ENCODE measurements at regions not wholly inside any gene's neighbourhood (a gene's known extent, or its start where the extent isn't known, plus 50 kb on each side); places are given as distances from the start of the nearest gene placed in this dataset.

DNA sequence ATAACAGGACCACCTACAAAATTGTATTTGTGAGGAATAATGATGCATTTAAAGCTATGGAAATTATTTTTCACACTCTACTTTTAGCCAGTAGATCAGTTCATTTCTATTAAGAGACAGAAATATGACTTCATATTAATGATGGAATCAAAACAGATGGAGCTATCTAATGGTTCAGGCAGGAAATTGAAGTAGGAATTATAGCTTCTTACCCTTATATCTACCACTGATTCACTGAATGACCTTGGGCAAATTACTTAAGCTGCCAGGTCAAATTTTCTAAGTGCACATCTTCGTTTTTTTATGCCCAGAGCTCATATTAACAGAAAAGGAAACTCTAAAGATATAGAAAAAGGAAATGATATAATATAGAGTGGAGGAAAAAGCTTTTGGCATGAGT is 323.1 kb downstream of the PCDH10 start:
- no peak for DNase-seq (ENCODE audit: low spot score)

DNA sequence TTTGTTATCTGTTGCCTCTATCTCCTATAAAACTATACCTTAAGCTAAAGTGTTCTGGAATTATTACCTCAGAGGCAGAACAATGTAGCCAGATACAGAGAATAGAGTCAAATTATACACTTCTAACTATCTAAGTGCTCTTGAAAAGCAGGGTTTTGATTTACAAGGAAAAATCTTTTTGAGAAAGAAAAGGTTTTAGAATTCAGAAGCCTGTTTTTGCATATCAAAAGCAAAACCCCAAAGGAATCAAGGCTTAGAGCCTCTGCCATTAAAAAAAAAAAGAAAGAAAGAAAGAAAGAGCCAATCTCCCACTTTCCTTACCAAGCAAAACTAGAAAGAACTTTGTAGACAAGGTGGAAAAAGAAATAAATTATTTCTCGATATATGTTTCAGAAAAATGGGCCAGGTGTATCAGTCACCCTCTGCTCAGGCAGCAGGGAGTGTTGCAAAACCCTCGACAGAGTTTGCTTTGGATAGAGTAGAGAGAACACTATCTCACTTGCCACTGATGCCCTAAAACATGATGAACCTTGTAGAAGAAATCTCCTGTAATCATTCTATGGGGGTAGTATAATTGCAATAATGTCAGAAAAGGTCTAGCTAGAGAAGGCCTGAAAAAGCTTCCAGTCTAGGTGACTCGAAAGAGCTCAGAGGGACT is 318.3 kb downstream of the PCDH10 start:
- no peak for DNase-seq (ENCODE audit: low spot score)

DNA sequence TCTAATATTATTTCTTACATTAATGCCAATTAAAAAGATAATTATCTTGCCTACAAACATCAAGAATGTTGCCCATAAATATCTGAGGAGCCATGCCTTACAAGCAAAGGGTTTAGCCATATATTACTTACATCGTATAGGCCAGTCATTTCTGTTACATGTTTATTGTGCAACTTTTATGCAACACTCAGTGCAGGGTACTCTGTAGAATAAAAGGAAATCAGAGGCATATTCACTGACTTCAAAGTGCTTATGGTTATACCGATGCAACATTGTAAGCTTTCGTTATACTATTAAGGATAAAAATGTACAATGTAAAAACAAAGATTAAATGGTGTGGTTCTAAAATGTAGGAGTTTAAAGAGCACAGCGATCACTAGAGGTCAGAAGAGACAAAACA is 315.9 kb downstream of the PCDH10 start:
- no peak for DNase-seq (ENCODE audit: low spot score)

DNA sequence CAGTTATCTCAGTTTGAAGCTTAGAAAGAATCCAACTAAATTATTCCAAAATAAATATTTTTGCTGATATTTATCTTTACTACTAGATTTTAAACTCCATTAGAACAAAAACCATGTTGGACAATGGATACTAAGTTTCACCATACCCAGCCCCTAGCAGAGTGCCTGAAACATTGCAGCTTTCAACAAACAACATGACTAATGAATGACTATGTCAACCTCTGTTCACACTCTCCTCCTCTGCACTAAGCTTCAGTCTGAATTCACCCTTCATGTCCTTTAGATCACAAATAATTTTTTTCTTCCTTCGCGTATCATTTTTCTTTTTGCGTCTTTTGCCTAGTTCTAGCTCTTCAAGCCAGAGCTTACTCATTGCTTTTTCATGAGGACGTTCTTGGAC is 315.2 kb downstream of the PCDH10 start:
- DNase-seq (ENCODE audit: low spot score): no peak

DNA sequence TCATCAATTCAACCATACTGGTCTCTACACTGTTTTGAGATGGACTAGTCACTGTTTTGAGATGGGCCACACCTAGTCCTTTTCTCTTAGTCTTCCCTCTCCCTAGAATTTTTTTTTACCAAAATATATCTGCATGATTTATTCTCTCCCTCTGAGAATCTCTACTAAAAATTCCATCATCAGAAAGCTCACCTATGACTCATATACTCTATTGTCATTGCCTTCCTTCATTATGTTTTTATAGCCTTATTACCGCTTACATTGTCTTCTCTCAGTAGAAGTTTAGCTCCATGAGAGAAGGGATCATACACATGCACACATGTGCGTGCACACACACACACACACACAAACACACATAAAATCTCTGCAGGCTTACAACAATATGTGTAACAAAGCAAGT is 303.6 kb downstream of the PCDH10 start:
- no peak for DNase-seq (ENCODE audit: low spot score)

DNA sequence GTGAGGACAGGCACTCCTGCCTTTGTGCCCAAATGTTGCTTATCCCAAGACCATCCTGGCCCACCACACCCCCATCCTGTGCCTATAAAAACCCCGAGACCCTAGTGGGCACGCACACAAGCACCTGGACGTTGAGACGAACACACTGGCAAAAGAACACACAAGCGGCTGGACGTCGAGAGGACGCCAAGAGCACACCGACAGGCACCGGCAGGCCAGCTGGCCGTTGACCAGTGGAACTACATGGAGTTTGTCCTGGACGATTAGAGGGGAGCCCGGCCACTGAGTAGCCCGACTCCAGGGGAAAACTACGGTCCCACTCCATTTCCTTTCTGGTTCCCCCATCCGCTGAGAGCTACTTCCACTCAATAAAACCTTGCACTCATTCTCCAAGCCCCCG is 301.7 kb downstream of the PCDH10 start:
- no peak for DNase-seq (ENCODE audit: low spot score)

DNA sequence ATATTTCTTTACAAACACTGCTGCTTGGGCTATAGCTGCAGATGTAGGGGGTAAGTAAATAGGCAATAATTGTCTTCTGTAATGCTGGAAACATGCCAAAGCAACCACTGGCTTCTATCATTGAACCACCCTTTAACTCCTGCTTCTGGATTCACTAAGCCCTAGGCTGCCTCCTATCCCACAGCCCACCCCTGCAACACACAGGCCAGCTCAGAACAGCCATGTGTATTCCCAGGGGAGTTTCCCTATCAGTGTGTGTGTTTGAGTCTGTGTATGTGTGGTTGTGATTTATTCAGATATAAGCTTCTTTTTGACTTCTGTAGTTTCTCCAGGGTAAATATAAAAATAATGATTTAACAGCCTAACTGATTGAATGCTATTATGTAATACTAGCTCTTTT is 291.3 kb downstream of the PCDH10 start:
- no peak for DNase-seq (ENCODE audit: low spot score)

DNA sequence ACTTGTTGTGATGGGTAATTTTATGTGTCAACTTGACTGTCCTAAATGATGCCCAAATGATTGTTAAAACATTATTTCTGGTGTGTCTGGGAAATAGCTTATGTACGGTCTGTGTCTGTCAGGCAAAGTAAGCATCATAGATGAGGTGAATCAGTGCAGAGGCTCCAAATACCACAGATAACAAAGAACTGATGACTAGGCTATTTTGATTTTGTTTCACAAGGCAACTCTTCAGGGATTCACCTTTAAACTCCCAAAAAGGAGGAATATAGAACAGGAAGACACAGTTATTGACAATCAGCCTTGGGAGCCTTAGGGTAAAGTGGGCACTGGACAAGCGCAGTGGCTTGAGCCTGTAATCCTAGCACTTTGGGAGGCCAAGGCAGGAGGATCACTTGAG is 290.7 kb downstream of the PCDH10 start:
- DNase-seq (ENCODE audit: low spot score): no peak

DNA sequence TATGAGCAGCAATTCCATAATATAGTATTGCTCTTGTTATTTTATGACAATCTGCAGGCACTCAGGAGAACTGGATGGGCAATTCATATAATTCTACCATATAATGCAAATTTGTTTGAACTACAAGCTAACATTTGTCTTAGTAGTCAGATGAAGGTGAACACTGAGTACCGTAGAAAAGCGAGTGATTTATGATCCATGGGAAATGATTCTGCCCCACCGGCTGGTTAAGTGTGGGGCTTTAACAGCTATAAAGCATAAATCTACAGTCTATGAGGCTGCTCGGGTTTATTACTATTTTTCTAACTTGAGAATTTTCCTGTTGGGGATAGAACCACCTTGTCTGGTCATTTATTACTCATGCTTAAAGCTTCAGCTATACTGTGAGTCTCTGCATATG is 275.5 kb downstream of the PCDH10 start:
- DNase-seq (ENCODE audit: low spot score): no peak

DNA sequence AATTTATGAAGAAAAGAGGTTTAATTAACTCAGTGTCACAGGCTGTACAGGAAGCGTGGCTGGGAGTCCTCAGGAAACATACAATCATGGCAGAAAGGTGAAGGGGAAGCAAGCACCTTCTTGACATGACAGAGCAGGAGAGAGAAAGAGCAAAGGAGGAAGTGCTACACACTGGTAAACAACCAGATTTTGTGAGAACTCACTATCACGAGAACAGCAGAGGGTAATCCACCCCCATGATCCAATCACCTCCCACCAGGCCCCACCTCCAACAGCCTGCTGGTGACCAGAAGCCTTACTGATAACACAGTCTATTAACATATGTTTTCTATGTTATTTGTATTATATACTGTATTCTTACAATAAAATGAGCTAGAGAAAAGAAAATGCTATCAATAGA is 254.8 kb downstream of the PCDH10 start:
- DNase-seq (ENCODE audit: low spot score): no peak

DNA sequence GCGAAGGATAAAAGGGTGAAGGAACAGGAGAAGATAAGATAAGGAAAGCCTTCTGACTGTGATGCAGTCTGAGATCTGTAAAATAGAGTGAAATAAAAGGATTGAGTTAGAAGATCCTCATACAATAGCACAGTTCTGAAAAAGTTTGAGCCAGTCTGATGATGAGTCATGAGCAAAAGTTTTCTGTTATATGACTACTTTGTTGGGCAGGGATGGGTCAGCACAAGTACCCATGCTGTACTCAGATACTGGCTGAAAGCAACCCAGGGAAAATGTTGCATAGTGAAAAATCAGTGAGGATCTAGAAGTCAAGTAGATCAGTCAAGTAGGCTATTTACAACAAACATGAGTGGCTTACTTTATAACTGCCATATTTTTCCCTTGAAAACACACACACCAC is 253.5 kb downstream of the PCDH10 start:
- no peak for DNase-seq (ENCODE audit: low spot score)

DNA sequence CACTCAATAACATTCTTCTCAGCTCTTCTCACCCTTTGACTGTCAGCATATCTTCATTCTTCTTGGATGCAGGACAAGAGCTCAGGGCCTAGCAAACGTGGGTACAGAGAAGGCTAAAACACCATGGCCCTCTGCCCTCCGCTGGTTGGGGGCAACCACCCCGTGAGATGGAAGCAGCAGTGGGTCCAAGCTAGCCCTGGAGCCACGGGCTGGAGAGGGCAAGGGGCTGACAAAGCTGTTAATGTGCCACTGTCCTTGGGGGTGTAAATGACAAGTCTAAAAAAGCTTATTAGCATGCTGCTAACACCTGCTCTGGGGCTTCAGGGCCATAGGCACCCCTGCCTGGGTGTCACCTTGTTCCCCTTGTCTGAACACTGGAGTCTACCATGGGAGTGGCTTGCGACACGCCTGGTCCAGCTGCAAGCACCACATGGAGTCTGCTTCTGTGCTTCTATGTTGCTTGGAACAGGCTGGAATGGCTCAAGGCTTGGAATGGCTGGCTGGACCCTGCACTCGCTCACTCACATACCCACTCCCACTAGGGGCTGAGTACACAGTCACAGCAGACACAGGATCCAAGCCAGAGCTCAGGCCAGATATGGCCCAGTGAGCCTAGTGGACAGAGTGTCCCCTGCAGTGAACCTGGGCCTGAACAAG is 246.0 kb downstream of the PCDH10 start:
- no peak for DNase-seq (ENCODE audit: low spot score)

DNA sequence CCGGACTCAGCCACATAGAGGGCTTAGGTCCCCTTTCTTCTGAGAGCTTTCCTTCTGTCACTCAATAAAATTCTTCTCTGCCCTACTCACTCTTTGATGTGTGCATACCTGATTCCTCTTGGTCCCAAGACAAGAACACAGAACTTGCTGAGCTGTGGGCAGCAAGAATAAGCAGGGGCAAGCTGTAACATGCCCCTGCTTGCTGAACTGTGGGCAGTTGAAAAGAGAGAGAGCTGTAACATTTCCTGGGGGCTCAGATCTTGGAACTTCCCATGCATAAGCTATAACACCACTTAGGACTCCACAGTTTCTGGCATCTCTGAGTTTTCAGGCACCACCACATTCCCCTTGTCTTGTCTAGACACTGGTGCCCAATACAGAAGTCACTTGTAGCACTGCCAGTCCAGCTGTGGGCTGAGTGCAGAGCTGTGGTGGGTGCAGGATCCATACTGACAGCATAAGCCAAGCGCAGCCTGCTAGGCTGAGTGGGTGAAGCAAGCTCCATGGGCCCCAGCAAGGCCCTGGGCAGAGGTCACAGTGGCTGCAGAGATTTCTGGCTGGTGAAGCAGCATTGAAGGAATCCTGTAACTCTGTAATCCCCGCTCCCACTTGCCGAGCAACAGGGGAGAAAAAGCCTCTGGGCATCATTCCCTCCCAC is 241.2 kb downstream of the PCDH10 start:
- DNase-seq (ENCODE audit: low spot score): no peak

DNA sequence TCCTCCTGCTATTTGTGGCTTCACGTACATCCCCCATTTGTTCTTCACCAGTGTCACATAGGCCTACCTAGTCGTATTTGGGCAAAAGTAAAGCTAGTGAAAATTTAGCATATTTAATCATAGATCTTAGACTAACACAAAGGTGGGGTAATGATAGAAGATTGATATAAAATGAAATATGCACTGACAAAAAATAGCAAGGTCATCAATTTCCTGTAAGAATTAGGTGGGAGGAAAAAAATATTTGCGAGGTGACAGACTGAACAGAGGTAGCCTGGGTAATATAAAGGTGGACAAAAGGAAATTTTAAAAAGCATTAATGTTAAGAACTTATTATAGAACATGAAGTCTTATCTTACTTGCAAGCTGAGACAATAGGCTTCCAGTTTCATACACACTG is 239.9 kb downstream of the PCDH10 start:
- no peak for DNase-seq (ENCODE audit: low spot score)

DNA sequence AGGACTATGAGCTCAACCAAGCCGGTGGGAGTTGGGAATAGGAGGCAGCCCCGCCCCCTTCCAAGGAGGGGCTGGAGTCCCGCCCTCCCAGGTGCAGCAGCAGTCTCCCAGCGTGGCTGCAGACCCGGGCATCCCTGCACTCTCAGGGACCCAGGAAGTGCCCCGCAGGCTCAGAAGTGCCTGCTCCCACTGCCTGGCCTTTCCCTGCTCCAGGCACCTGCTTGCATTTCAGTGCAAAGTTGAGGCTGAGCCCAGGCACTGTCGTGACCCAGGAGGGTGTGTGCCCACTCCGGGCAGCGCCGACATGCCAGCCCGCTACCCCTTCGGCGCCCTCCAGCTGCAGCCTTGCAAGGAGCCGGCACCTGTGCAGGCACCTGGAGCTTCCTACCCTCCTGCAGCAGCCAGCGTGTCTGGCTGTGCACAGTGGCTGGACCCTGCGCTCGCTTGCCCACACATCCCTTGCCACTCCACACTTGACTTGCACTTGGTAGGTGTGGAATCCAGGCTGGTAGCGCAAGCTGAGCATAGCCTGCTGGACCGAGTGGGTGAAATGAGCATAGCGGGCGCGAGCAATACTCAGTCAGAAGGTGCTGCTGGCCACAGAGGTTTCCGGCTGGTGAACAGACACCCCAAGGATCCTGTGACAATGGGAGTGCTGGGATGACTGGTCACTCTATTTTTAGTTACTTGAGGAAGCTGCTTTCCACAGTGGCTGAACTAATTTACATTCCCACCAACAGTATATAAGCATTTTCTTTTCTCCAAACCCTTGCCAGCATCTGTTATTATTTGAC is 236.3 kb downstream of the PCDH10 start:
- DNase-seq (ENCODE audit: low spot score): no peak

DNA sequence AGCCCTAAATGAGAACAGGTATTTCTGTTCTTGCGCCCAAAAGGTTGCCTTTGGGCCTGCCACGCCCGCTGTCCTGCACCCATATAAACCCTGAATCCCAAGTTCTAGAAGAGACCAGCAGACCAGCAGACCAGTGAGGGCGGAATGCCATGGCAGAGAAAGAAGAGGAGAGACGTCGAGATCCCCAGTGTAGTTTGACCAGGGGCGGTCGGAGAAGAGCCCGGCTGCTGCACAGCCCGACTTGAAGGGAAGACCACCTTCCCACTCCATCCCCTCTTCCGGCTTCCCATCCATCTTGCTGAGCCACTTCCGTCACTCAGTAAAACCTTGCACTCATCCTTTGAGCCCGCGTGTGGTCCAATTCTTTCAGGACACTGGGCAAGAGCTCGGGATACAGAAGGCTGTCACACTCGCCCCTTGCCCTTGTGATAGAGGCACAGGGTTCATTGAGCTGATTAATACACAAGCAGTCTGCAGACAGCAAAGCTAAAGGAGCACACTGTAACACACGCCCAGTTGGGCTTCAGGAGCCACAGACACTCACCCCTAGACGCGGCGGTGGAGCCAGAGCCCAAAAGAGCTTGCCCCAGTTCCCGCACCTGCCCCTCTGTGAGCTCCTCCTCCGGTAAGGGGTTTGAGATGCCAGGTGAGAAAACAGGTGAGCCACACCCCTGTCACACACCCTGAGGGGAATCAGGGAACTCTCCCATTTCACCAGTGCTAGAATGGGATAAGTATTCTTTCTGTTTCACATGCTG is 230.8 kb downstream of the PCDH10 start:
- DNase-seq (ENCODE audit: low spot score): no peak

DNA sequence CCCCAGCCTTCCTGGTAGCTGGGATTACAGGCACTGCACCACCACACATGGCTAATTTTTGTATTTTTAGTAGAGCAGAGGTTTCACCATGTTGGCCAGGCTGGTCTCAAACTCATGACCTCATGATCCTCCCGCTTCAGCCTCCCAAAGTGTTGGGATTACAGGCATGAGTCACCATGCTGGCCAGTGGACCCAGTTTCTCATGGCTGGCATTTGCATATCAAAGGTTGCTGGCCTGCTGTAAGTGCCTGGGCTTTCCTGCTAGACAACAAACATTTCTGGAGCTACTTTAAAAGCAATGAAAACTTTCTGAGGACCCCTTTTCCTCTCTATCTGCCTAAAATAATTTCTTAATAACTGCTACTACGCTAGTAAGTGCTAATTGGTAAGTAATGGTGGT is 228.2 kb downstream of the PCDH10 start:
- no peak for DNase-seq (ENCODE audit: low spot score)

DNA sequence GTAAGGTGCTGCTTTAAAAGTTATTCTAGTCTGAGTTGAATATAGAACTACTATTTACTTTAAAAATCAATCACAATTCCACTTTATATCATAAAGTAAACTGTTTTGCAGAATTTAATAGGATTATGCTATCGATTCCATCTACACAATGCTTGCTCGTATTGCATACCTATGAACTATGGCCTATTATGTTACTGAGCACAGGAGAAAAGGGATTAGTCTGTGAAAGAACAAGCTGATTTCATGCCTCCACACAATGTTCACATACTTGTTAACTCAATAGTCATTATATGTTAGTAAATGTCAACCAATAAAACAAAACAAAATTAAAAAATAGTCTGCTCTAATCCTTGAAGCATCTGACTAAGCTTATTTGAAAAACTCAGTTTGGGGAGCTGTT is 223.6 kb downstream of the PCDH10 start:
- DNase-seq (ENCODE audit: low spot score): no peak

DNA sequence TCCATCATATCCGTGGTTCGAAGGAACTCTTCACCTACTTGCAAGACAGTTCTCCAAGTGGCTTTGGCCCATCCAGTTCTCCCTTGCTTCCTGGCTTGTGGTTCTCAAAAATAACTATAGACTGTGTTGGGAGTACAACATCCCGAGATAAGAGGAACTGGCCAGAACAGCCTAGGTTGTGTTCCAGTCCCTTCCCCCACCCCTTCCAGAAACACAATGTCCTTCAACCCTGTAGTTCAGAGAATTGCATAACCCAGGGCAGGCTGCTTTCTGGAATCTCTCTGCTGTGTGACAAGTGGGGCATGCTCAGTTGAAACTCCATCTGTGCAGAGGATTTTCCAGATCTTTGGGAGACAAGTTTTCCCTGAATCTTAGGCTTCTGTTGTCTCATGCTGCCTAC is 206.5 kb downstream of the PCDH10 start:
- no peak for DNase-seq (ENCODE audit: low spot score)

DNA sequence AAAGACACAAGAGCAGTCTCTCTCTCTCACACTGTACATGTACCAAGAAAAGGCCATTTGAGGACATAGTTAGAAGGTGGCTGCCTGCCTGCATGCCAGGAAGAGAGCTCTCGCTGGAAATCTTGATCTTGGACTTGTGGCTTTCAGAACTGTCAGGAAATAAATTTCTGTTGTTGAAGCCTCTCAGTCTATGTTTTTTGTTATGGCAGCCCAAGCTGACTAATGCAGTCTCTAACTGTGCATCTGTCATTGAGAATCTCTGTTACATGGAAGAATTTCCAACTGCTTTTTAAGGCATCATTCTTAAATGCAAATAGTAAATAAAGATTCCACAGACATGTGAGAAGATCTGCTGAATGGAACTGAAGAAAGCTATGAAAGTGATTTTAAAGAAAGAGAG is 198.3 kb downstream of the PCDH10 start:
- no peak for DNase-seq (ENCODE audit: low spot score)

DNA sequence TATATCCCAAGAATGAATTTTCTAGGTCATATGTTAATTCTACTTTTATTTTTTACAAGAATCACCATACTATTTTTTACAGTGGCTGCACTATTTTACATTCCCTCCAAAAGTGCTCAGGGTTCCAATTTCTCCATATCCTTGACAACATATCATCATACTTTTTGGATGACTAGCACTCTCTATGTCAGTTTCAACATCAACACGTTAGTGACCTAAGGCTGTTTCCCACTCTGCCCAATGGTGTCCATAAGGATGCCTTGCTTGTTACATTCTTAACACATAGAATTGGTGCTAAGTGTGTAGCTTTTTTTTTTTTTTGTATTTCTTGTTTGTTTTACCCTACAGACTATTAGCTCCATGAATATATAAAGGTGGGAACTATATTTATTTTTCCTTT is 175.4 kb downstream of the PCDH10 start:
- DNase-seq (ENCODE audit: low spot score): no peak

DNA sequence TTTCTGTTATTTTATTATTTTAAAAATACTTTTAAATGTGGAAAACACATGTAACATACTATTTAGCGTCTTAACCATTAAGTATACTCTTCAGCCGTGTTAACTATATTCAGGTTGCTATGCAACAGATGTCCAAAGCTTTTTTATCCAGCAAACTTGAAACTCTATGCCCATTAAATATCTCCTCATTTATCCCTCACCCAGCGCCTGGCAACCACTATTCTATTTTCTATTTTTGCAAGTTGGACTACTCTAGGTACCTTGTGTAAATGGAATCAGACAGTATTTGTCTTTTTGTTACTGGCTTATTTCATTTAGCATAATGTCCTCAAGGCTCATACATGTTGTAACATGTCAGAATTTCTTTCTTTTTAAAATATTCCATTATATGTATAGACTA is 174.6 kb downstream of the PCDH10 start:
- DNase-seq (ENCODE audit: low spot score): no peak
